ENCODE measurements at regions not wholly inside any gene's neighbourhood (a gene's known extent, or its start where the extent isn't known, plus 50 kb on each side); places are given as distances from the start of the nearest gene placed in this dataset.

- TF ChIP-seq, protein P1, sequence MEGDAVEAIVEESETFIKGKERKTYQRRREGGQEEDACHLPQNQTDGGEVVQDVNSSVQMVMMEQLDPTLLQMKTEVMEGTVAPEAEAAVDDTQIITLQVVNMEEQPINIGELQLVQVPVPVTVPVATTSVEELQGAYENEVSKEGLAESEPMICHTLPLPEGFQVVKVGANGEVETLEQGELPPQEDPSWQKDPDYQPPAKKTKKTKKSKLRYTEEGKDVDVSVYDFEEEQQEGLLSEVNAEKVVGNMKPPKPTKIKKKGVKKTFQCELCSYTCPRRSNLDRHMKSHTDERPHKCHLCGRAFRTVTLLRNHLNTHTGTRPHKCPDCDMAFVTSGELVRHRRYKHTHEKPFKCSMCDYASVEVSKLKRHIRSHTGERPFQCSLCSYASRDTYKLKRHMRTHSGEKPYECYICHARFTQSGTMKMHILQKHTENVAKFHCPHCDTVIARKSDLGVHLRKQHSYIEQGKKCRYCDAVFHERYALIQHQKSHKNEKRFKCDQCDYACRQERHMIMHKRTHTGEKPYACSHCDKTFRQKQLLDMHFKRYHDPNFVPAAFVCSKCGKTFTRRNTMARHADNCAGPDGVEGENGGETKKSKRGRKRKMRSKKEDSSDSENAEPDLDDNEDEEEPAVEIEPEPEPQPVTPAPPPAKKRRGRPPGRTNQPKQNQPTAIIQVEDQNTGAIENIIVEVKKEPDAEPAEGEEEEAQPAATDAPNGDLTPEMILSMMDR (conservative IDR thresholded peaks at IDR 0.05 in 1 of 2, IDR thresholded peaks at IDR 0.05 in 1 of 2; ENCODE audit: extremely low read depth in 1 of 2, insufficient read depth in 1 of 2, low read depth in 1 of 2, low read length in 2 of 2): no peak
- no peak for TF ChIP-seq EZH2 (IDR thresholded peaks at IDR 0.05; ENCODE audit: borderline replicate concordance, low read length)
These were observed 136.8 kb downstream of the MEX3B start for GRCh38 chr15:81909011-81909358.
